ENCODE measurements at regions not wholly inside any gene's neighbourhood (a gene's known extent, or its start where the extent isn't known, plus 50 kb on each side); places are given as distances from the start of the nearest gene placed in this dataset.
"Not testable (repeated sequence)": the region's sequence is repeated elsewhere in the genome, so short reads cannot be mapped to it uniquely, and the experiment has no call there.

GRCh38 chr20:51182571-51182970 lies 159.7 kb upstream of the KCNG1 start:
- DNase-seq = no peak
- Mint-ChIP-seq H3K27me3 (peaks cover 29% of the 10 kb centered on the region), H3K36me3 (no peaks in the 10 kb centered on the region), H3K27ac (no peak overlapping the region), H3K9me3 (no peaks in the 10 kb centered on the region), H3K4me3 (no peak overlapping the region), H3K4me1 (no peaks in the 10 kb centered on the region)

DNA sequence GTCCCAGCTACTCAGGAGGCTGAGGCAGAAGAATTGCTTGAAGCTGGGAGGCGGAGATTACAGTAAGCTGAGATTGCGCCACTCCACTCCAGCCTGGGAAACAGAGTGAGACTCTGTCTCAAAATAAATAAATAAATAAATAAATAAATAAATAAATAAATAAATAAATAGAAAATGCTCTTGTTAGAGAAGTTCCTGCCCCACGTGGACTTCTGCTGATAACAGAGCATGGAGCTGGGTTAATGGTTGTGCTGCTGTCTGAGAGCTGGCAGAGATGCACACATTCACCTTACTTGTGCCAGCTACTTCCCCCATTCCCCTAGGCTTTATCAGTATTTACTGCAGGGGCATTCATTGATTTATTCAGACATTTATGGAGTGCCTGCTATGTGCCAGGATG lies 155.2 kb upstream of the KCNG1 start:
- Mint-ChIP-seq H3K9me3 (no peaks in the 10 kb centered on the region), H3K27me3 (peaks cover 22% of the 10 kb centered on the region), H3K4me1 (no peaks in the 10 kb centered on the region), H3K36me3 (no peaks in the 10 kb centered on the region), H3K27ac (no peak overlapping the region), H3K4me3 (no peak overlapping the region)
- no peak for DNase-seq

GRCh38 chr20:51176876-51177275 lies 154.0 kb upstream of the KCNG1 start:
- Mint-ChIP-seq H3K36me3 (no peaks in the 10 kb centered on the region), H3K27ac (no peak overlapping the region), H3K4me3 (no peak overlapping the region), H3K4me1 (no peaks in the 10 kb centered on the region), H3K9me3 (no peaks in the 10 kb centered on the region), H3K27me3 (peaks cover 22% of the 10 kb centered on the region)
- no peak for DNase-seq

DNA sequence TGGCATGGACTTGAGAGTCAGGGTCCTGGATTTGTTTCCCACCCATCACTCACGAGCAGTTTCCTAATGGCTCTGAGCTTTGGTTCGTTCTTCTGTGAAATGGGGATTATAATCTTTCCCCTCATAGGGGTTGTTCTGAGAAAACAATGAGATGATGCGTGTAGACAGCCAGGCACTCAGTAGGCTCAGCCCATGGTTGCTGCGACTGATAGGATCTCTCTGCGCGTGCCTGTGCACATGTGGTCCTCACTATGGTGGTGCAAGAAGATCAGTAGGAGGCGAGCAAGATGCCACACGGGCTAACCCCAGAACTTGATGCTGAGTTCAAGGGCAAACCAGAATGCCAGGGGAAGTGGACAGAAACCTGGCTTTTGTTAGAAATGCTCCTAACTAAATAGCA lies 153.5 kb upstream of the KCNG1 start:
- Mint-ChIP-seq H3K9me3 (no peaks in the 10 kb centered on the region), H3K4me1 (no peaks in the 10 kb centered on the region), H3K27me3 (peaks cover 22% of the 10 kb centered on the region), H3K4me3 (no peak overlapping the region), H3K36me3 (no peaks in the 10 kb centered on the region), H3K27ac (no peak overlapping the region)
- no peak for DNase-seq

DNA sequence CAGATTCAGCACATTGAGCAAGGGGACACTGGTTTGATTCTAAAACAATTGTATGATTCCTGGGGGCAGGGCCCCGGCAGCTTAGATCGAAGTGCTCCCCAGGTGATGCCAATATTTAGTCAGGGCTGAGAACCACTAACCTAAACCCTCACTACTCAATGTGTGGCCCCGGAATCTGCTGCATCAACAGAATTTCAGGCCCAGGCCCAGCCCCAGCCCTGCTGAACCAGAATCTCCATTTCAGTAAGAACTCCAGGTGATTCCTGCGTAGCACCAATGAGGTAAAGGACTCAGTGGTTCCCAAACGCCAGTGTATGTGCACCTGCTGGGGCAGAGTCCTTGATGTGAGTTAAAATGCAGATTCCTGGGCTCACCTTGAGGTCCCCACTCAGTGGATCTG lies 152.8 kb upstream of the KCNG1 start:
- H3K9me3 Mint-ChIP-seq = no peaks in the 10 kb centered on the region
- no peaks in the 10 kb centered on the region for H3K36me3 Mint-ChIP-seq
- peaks cover 25% of the 10 kb centered on the region for H3K27me3 Mint-ChIP-seq
- H3K27ac Mint-ChIP-seq = no peak overlapping the region
- DNase-seq = no peak
- H3K4me3 Mint-ChIP-seq = no peak overlapping the region
- no peaks in the 10 kb centered on the region for H3K4me1 Mint-ChIP-seq

GRCh38 chr20:51175156-51175555 lies 152.2 kb upstream of the KCNG1 start:
- Mint-ChIP-seq H3K4me3 (no peak overlapping the region), H3K27me3 (peaks cover 28% of the 10 kb centered on the region), H3K36me3 (no peaks in the 10 kb centered on the region), H3K27ac (no peak overlapping the region), H3K4me1 (no peaks in the 10 kb centered on the region), H3K9me3 (no peaks in the 10 kb centered on the region)
- no peak for DNase-seq

- H3K9me3 Mint-ChIP-seq = no peaks in the 10 kb centered on the region
- no peaks in the 10 kb centered on the region for H3K4me1 Mint-ChIP-seq
- no peak overlapping the region for H3K27ac Mint-ChIP-seq
- no peak for DNase-seq
- H3K36me3 Mint-ChIP-seq = no peaks in the 10 kb centered on the region
- H3K4me3 Mint-ChIP-seq = no peak overlapping the region
- peaks cover 29% of the 10 kb centered on the region for H3K27me3 Mint-ChIP-seq
These were observed 151.6 kb upstream of the KCNG1 start for GRCh38 chr20:51174536-51174935.

GRCh38 chr20:51172558-51173428 lies 149.9 kb upstream of the KCNG1 start:
- Mint-ChIP-seq H3K27me3 (peaks cover 34% of the 10 kb centered on the region), H3K4me3 (no peak overlapping the region), H3K4me1 (no peaks in the 10 kb centered on the region), H3K9me3 (no peaks in the 10 kb centered on the region), H3K27ac (no peak overlapping the region), H3K36me3 (no peaks in the 10 kb centered on the region)
- no peak for DNase-seq

DNA sequence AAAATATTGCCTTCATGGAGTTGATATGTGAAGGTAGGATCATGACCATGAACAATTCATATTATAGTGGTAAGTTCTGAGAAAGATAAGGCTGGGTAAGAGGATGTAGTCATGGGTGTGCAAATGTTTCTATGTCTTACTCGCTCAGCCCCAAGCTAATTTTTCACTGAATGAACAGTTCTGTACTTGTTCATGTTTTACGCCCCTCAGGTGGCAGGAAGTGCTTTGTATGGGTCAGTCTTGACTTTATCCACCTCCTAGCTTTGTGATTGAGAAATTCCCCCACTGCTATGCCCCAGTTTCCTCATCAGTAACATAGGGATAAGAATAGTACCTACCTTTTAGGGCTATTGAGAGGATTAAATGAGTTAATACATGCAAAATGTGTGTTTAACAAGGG lies 148.2 kb upstream of the KCNG1 start:
- Mint-ChIP-seq H3K36me3 (no peaks in the 10 kb centered on the region), H3K4me1 (no peaks in the 10 kb centered on the region), H3K27ac (no peak overlapping the region), H3K4me3 (no peak overlapping the region), H3K9me3 (no peaks in the 10 kb centered on the region), H3K27me3 (peaks cover 34% of the 10 kb centered on the region)
- no peak for DNase-seq

DNA sequence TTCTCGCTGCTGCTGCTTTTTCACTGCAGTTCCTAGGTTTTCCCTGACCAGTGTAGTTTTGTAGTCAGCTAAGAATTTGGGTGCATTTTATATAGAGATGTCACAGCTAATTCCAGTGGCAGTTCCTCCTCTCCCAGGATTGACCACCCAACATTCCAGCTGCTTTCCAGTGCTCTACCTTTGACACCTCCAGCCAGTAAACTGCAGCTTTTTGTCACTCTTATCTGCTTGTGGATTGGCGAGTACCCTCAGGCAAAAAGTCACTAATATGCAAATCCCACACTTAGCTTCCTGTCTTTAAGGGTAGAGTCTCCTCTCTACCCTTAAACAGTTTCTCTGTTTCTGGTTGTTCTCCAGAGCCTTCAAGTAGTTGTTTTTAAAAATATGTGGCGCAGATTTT lies 146.9 kb upstream of the KCNG1 start:
- H3K27ac Mint-ChIP-seq = no peak overlapping the region
- DNase-seq = no peak
- no peaks in the 10 kb centered on the region for H3K36me3 Mint-ChIP-seq
- no peak overlapping the region for H3K4me3 Mint-ChIP-seq
- H3K4me1 Mint-ChIP-seq = no peaks in the 10 kb centered on the region
- H3K27me3 Mint-ChIP-seq = peaks cover 31% of the 10 kb centered on the region
- no peaks in the 10 kb centered on the region for H3K9me3 Mint-ChIP-seq

DNA sequence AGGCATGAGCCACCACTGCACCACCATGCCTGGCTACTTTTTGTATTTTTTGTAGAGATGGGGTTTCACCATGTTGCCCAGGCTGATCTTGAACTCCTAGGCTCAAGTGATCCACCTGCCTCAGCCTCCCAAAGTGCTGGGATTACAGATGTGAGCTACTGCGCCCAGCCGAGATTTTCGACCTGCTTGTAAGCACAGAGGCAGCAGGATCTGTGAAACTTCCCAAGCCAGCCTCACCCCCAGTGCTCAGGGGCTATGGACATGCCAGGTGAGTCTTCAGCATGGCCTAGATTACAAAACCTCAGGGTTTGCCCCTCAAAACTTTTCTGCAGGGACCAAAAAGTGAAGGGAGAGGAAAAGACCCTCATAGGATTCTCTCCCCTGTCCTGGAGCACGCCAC lies 145.0 kb upstream of the KCNG1 start:
- H3K4me3 Mint-ChIP-seq, H3K36me3 Mint-ChIP-seq, H3K9me3 Mint-ChIP-seq, DNase-seq, H3K4me1 Mint-ChIP-seq, H3K27ac Mint-ChIP-seq: not testable (repeated sequence)
- H3K27me3 Mint-ChIP-seq = peaks cover 25% of the 10 kb centered on the region

GRCh38 chr20:51166489-51166888 lies 143.6 kb upstream of the KCNG1 start:
- Mint-ChIP-seq H3K4me1 (no peaks in the 10 kb centered on the region), H3K4me3 (no peak overlapping the region), H3K9me3 (no peaks in the 10 kb centered on the region), H3K36me3 (no peaks in the 10 kb centered on the region), H3K27ac (no peak overlapping the region), H3K27me3 (peaks cover 29% of the 10 kb centered on the region)
- no peak for DNase-seq

GRCh38 chr20:51165131-51165530 lies 142.2 kb upstream of the KCNG1 start:
- no peak for DNase-seq
- Mint-ChIP-seq H3K9me3 (no peaks in the 10 kb centered on the region), H3K4me3 (no peak overlapping the region), H3K27me3 (peaks cover 28% of the 10 kb centered on the region), H3K4me1 (no peaks in the 10 kb centered on the region), H3K27ac (no peak overlapping the region), H3K36me3 (no peaks in the 10 kb centered on the region)

GRCh38 chr20:51164731-51165130 lies 141.8 kb upstream of the KCNG1 start:
- no peak overlapping the region for H3K27ac Mint-ChIP-seq
- peaks cover 28% of the 10 kb centered on the region for H3K27me3 Mint-ChIP-seq
- no peaks in the 10 kb centered on the region for H3K36me3 Mint-ChIP-seq
- H3K4me1 Mint-ChIP-seq = no peaks in the 10 kb centered on the region
- no peak overlapping the region for H3K4me3 Mint-ChIP-seq
- no peak for DNase-seq
- H3K9me3 Mint-ChIP-seq = no peaks in the 10 kb centered on the region

GRCh38 chr20:51163996-51164600 lies 141.2 kb upstream of the KCNG1 start:
- H3K4me1 Mint-ChIP-seq = no peaks in the 10 kb centered on the region
- no peak for DNase-seq
- H3K27ac Mint-ChIP-seq = no peak overlapping the region
- no peaks in the 10 kb centered on the region for H3K9me3 Mint-ChIP-seq
- no peaks in the 10 kb centered on the region for H3K36me3 Mint-ChIP-seq
- no peak overlapping the region for H3K4me3 Mint-ChIP-seq
- H3K27me3 Mint-ChIP-seq = peaks cover 30% of the 10 kb centered on the region

GRCh38 chr20:51162015-51162414 lies 139.1 kb upstream of the KCNG1 start:
- no peaks in the 10 kb centered on the region for H3K36me3 Mint-ChIP-seq
- H3K9me3 Mint-ChIP-seq = no peaks in the 10 kb centered on the region
- H3K4me1 Mint-ChIP-seq = no peaks in the 10 kb centered on the region
- H3K27me3 Mint-ChIP-seq = peaks cover 35% of the 10 kb centered on the region
- H3K27ac Mint-ChIP-seq = no peak overlapping the region
- no peak for DNase-seq
- no peak overlapping the region for H3K4me3 Mint-ChIP-seq
